SK-N-SH (cell line): ENCODE measurements at regions not wholly inside any gene's neighbourhood (a gene's known extent, or its start where the extent isn't known, plus 50 kb on each side); places are given as distances from the start of the nearest gene placed in this dataset.

Source experiments
- CTCF ChIA-PET: fragments of 300-600, 350-600 bp; formaldehyde crosslinking; extraction: SDS; loops from one replicate; lab custom pipeline; 2021; lab: Yijun Ruan, JAX
- POLR2A ChIA-PET: fragments of 350-600 bp; sonication (Branson Sonifier 250); formaldehyde crosslinking; extraction: SDS; loops from one replicate; lab custom pipeline; 2020; ENCODE audit warnings: antibody characterized with exemption, inconsistent platforms; lab: Yijun Ruan, JAX
- DNase-seq: peaks from one replicate; pipeline ENCODE4 v3.0.0; 2012
- H2AFZ ChIP-seq: fragments of 200-600 bp; sonication (generic); 2 replicates; pipeline ENCODE4 v1.8.1; 2016; ENCODE audit warnings: antibody characterized with exemption, mild to moderate bottlenecking, low read depth
- H3F3A ChIP-seq: fragments of 200-600 bp; sonication (generic); replicated peaks from 2 replicates; pipeline ENCODE3; 2016; ENCODE audit warnings: antibody characterized with exemption, mild to moderate bottlenecking; ENCODE audit not compliant: insufficient read depth
- H3K27ac ChIP-seq, 2 experiments: fragments of 200-500 bp in 1 of 2; fragments of 200-600 bp in 1 of 2; sonication (Bioruptor generic) in 1 of 2; sonication (generic), shearing (Covaris generic) in 1 of 2; 2 replicates each; pipeline versions ENCODE4 v1.5.1 to v1.6.1; 2014 to 2016; ENCODE audit warnings: low read depth in 2 of 2, inconsistent platforms in 1 of 2, low read length in 1 of 2, mild to moderate bottlenecking in 1 of 2, mixed read lengths in 1 of 2
- H3K27me3 ChIP-seq: fragments of 200-600 bp; sonication (generic), shearing (Covaris generic); 2 replicates; pipeline ENCODE4 v1.6.1; 2016; ENCODE audit warnings: mixed run types; ENCODE audit not compliant: insufficient read depth
- H3K36me3 ChIP-seq, 2 experiments: fragments of 200-500 bp in 1 of 2; fragments of 200-600 bp in 1 of 2; sonication (Bioruptor generic) in 1 of 2; sonication (generic) in 1 of 2; replicated peaks in 1 of 2; 2 replicates each; pipeline versions ENCODE3 to v1.5.1; 2014 to 2016; ENCODE audit warnings: low read length in 1 of 2, mild to moderate bottlenecking in 1 of 2; ENCODE audit not compliant: insufficient read depth in 2 of 2, control insufficient read depth in 1 of 2
- H3K4me1 ChIP-seq, 2 experiments: fragments of 200-500 bp in 1 of 2; fragments of 200-600 bp in 1 of 2; sonication (Bioruptor generic) in 1 of 2; sonication (generic), shearing (Covaris generic) in 1 of 2; 2 replicates each; pipeline versions ENCODE4 v1.5.1 to v1.6.1; 2014 to 2016; ENCODE audit warnings: low read depth in 1 of 2, low read length in 1 of 2, mixed run types in 1 of 2; ENCODE audit not compliant: insufficient read depth in 2 of 2, control insufficient read depth in 1 of 2
- H3K4me2 ChIP-seq: fragments of 200-600 bp; sonication (generic), shearing (Covaris generic); 2 replicates; pipeline ENCODE4 v1.6.1; 2017; ENCODE audit warnings: mixed run types
- H3K4me3 ChIP-seq, 2 experiments: fragments of 200-500 bp in 1 of 2; fragments of 200-600 bp in 1 of 2; sonication (Bioruptor generic) in 1 of 2; sonication (generic), shearing (Covaris generic) in 1 of 2; 2 replicates each; pipeline versions ENCODE4 v1.5.1 to v1.8.1; 2014 to 2016; ENCODE audit warnings: low read depth in 2 of 2, inconsistent platforms in 1 of 2, low read length in 1 of 2, mild to moderate bottlenecking in 1 of 2, mixed read lengths in 1 of 2, moderate library complexity in 1 of 2
- H3K79me2 ChIP-seq: fragments of 200-600 bp; sonication (generic); 2 replicates; pipeline ENCODE4 v1.8.1; 2017; ENCODE audit warnings: mild to moderate bottlenecking; ENCODE audit not compliant: insufficient read depth
- H3K9ac ChIP-seq: fragments of 200-600 bp; sonication (generic); 2 replicates; pipeline ENCODE4 v1.6.1; 2017; ENCODE audit warnings: mixed run types
- H3K9me2 ChIP-seq: fragments of 200-600 bp; sonication (generic); 2 replicates; pipeline ENCODE4 v1.6.1; 2017; ENCODE audit warnings: mixed run types
- H3K9me3 ChIP-seq: fragments of 200-600 bp; sonication (generic); 2 replicates; pipeline ENCODE4 v1.6.1; 2017; ENCODE audit warnings: mixed run types, mild to moderate bottlenecking, moderate library complexity
- H4K20me1 ChIP-seq: fragments of 200-600 bp; sonication (generic); 2 replicates; pipeline ENCODE4 v1.6.1; 2017; ENCODE audit warnings: mild to moderate bottlenecking, mixed run types; ENCODE audit not compliant: insufficient read depth
- ELF1 ChIP-seq: IDR thresholded peaks from 2 replicates; pipeline ENCODE4 v1.4.0; 2012
- EP300 ChIP-seq, 2 experiments: IDR thresholded peaks; 2 replicates each; pipeline versions ENCODE4 v1.4.0 to v1.6.1; 2012; ENCODE audit warnings: borderline replicate concordance in 1 of 2, low read depth in 1 of 2, low read length in 1 of 2
- FOSL2 ChIP-seq: IDR thresholded peaks from 2 replicates; pipeline ENCODE4 v1.4.0; 2012; ENCODE audit warnings: low read depth, mild to moderate bottlenecking, moderate library complexity, borderline replicate concordance
- FOXM1 ChIP-seq: IDR thresholded peaks from 2 replicates; pipeline ENCODE4 v1.4.0; 2012; ENCODE audit warnings: low read depth, mild to moderate bottlenecking
- MEF2A ChIP-seq: IDR thresholded peaks from 2 replicates; pipeline ENCODE4 v1.4.0; 2012; ENCODE audit warnings: low read depth, borderline replicate concordance
- MXI1 ChIP-seq: IDR thresholded peaks from 2 replicates; pipeline ENCODE4 v1.6.1; 2012; ENCODE audit warnings: mild to moderate bottlenecking, low read depth, low read length, improper control_type of control experiment
- PBX3 ChIP-seq: IDR thresholded peaks from 2 replicates; pipeline ENCODE4; 2012
- RFX5 ChIP-seq: IDR thresholded peaks from 2 replicates; pipeline ENCODE4 v1.6.1; 2012; ENCODE audit warnings: mild to moderate bottlenecking, improper control_type of control experiment, low read length
- SIN3A ChIP-seq: IDR thresholded peaks from 2 replicates; pipeline ENCODE4 v1.6.1; 2012; ENCODE audit warnings: low read depth, mild to moderate bottlenecking, low read length, moderate library complexity, borderline replicate concordance
- SMC3 ChIP-seq: IDR thresholded peaks from 2 replicates; pipeline ENCODE4 v1.6.1; 2012; ENCODE audit warnings: low read depth, low read length, improper control_type of control experiment
- TAF1 ChIP-seq: IDR thresholded peaks from 2 replicates; pipeline ENCODE4 v1.6.1; 2012; ENCODE audit warnings: low read depth, mild to moderate bottlenecking, low read length, moderate library complexity, borderline replicate concordance
- USF2 ChIP-seq: fragments of 150-350 bp; IDR thresholded peaks from 2 replicates; pipeline ENCODE4 v1.6.1; 2017; ENCODE audit warnings: antibody characterized with exemption, low read length, low read depth, borderline replicate concordance
- YY1 ChIP-seq: IDR thresholded peaks from 2 replicates; pipeline ENCODE4 v1.4.0; 2012; ENCODE audit warnings: low read depth, mild to moderate bottlenecking
- ZBTB33 ChIP-seq: IDR thresholded peaks from 2 replicates; pipeline ENCODE4 v1.4.0; 2012; ENCODE audit warnings: low read depth, borderline replicate concordance
- WGBS: methylation state at CpG from one replicate; pipeline ENCODE4 v1.1.6; 2017; ENCODE audit warnings: low lambda C conversion rate; 5-methylcytosine and 5-hydroxymethylcytosine counted together

GRCh38 chr4:128636906-128637305 is 172.6 kb upstream of the JADE1 start:
- DNase-seq, result no peak
- H3K36me3 ChIP-seq, result no peaks in the 10 kb centered on the region
- H3K4me2 ChIP-seq, result no peak overlapping the region
- no peak overlapping the region for H3K4me3 ChIP-seq
- no peak overlapping the region for H3K9ac ChIP-seq
- 91% methylated on average over 2 of the region's 2 CpGs for WGBS
- no peaks in the 10 kb centered on the region for H3F3A ChIP-seq
- TF ChIP-seq FOXM1, result no peak
- TF ChIP-seq USF2, result no peak
- no peak for TF ChIP-seq ELF1
- TF ChIP-seq ZBTB33, result no peak
- TF ChIP-seq FOSL2, result no peak
- no peak for TF ChIP-seq MEF2A
- no peak for TF ChIP-seq SMC3
- TF ChIP-seq EP300 (IDR thresholded peaks at IDR 0.05; ENCODE audit: borderline replicate concordance in 1 of 2, low read depth in 1 of 2, low read length in 1 of 2), result no peak
- no peak for TF ChIP-seq PBX3
- TF ChIP-seq TAF1, result no peak
- no peak for TF ChIP-seq RFX5
- no peak for TF ChIP-seq YY1
- TF ChIP-seq MXI1, result no peak
- no peaks in the 10 kb centered on the region for H3K9me2 ChIP-seq
- ChIA-PET CTCF (no interaction called here), POLR2A (no interaction called here)
- H3K27me3 ChIP-seq, result no peaks in the 10 kb centered on the region
- no peak overlapping the region for H3K27ac ChIP-seq
- no peaks in the 10 kb centered on the region for H4K20me1 ChIP-seq
- H2AFZ ChIP-seq, result no peak overlapping the region
- H3K79me2 ChIP-seq, result no peaks in the 10 kb centered on the region
- H3K4me1 ChIP-seq, result no peaks in the 10 kb centered on the region; a peak in 1 of 4 replicates
- H3K9me3 ChIP-seq, result no peaks in the 10 kb centered on the region

GRCh38 chr4:128635955-128636560 is 173.4 kb upstream of the JADE1 start:
- Histone ChIP-seq H3K4me2 (no peak overlapping the region), H4K20me1 (no peaks in the 10 kb centered on the region), H3K9ac (no peak overlapping the region)

More at GRCh38 chr4:128635955-128636560, 173.4 kb upstream of the JADE1 start:
- no peaks in the 10 kb centered on the region; a peak in 1 of 4 replicates for H3K4me1 ChIP-seq
- ChIA-PET POLR2A (no interaction called here), CTCF (no interaction called here)
- no peaks in the 10 kb centered on the region for H3K27me3 ChIP-seq
- H2AFZ ChIP-seq, result no peak overlapping the region
- no peaks in the 10 kb centered on the region for H3K79me2 ChIP-seq
- no peak overlapping the region for H3K4me3 ChIP-seq
- no peak for DNase-seq
- WGBS, result 80% methylated on average over 5 of the region's 5 CpGs
- H3K9me3 ChIP-seq, result no peaks in the 10 kb centered on the region
- no peak overlapping the region for H3K27ac ChIP-seq
- no peaks in the 10 kb centered on the region for H3K9me2 ChIP-seq
- TF ChIP-seq FOXM1, result no peak
- no peak for TF ChIP-seq SIN3A
- no peak for TF ChIP-seq MEF2A
- TF ChIP-seq, all 33 proteins: peak for 0
- no peaks in the 10 kb centered on the region for H3K36me3 ChIP-seq
- H3F3A ChIP-seq, result no peaks in the 10 kb centered on the region
